ENCODE measurements at regions not wholly inside any gene's neighbourhood (a gene's known extent, or its start where the extent isn't known, plus 50 kb on each side); places are given as distances from the start of the nearest gene placed in this dataset.

DNA sequence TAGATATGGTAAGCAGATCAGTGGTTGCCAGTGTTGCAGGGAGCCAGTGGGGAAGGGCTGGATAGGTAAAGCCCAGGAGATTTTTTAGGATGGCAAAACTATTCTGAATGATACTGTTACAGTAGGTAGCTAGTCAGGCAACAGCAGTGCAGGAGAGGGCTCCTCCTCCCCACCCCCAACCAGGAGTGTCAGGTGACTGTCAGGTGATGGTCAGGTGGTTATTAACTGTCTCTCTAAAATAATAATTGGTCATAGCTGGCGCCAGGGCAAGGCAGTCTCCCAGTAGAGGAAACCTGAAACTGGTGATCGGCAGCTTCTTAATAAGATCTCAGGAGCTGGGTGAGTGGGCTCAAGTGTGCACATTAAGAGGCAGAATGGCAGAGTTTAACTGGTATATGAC, 201.6 kb upstream of the PARD3B start:
- TF ChIP-seq, protein P1, sequence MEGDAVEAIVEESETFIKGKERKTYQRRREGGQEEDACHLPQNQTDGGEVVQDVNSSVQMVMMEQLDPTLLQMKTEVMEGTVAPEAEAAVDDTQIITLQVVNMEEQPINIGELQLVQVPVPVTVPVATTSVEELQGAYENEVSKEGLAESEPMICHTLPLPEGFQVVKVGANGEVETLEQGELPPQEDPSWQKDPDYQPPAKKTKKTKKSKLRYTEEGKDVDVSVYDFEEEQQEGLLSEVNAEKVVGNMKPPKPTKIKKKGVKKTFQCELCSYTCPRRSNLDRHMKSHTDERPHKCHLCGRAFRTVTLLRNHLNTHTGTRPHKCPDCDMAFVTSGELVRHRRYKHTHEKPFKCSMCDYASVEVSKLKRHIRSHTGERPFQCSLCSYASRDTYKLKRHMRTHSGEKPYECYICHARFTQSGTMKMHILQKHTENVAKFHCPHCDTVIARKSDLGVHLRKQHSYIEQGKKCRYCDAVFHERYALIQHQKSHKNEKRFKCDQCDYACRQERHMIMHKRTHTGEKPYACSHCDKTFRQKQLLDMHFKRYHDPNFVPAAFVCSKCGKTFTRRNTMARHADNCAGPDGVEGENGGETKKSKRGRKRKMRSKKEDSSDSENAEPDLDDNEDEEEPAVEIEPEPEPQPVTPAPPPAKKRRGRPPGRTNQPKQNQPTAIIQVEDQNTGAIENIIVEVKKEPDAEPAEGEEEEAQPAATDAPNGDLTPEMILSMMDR (IDR thresholded peaks at IDR 0.05; ENCODE audit: insufficient read depth, low read length, poor library complexity, severe bottlenecking), result no peak
- TF ChIP-seq EZH2phosphoT487 (conservative IDR thresholded peaks at IDR 0.05; ENCODE audit: low read length), result no peak
